ENCODE measurements at regions not wholly inside any gene's neighbourhood (a gene's known extent, or its start where the extent isn't known, plus 50 kb on each side); places are given as distances from the start of the nearest gene placed in this dataset.
"Not testable (repeated sequence)": the region's sequence is repeated elsewhere in the genome, so short reads cannot be mapped to it uniquely, and the experiment has no call there.

DNA sequence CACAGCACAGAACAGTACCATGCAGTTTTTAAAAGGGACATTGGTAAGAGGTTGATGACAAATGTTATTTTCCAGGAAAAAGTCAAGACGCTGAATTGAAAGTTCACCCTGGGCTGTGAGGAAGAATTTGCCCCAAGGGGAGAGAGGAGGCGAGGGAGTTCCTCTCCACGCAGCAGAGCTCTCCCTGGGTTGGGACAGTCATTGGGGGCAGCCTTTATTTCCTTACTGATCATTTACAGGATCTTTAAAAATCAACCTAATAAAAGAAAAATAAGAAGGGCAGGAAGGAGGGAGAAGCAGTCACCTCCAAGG lies 49.9 kb upstream of the WNT7B start:
- no peak for DNase-seq

DNA sequence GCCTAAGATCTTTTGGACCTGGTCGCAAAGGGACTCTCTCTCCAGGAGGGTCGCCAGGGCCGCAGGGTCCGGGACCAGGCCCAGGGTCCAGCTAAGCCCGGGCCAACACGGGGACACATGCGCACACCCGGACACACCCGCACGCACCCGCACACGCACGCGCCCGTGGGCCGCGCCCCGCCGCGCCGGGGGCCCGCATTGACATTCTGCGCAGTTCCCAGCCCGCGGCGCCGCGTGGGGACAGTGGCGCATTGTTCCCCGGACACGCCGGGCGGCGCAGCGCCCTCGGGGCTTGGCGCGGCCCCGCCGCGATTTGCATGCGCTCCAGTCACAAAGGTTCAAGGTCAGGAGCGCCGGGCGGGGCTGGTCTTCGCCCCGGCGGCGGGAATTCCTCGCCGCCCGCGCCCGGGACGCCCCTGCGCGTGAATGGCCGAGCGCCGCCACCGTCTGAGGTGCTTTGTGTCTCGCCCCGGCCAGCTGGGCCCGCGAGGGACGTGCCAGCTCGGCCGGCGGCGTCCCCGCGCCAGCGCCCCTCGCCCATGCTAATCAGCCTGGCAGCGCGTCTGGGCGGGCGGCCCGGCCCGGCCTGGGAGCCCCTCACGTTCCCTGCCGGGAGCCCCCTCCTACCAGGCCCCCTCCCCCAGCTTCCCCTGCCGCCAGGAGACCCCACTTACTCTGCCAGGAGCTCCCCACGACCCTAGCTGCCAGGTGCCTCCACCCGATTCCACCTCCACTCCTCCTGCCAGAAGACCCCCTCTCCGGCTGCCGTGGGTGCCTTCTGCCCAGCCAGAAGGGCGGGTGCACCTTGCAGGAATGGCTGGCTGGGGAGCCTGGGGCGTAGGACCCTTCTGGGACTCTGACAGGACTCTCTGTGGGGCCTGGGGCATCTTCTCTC lies 50.5 kb upstream of the WNT7B start:
- DNase-seq: peak; percentile 46

DNA sequence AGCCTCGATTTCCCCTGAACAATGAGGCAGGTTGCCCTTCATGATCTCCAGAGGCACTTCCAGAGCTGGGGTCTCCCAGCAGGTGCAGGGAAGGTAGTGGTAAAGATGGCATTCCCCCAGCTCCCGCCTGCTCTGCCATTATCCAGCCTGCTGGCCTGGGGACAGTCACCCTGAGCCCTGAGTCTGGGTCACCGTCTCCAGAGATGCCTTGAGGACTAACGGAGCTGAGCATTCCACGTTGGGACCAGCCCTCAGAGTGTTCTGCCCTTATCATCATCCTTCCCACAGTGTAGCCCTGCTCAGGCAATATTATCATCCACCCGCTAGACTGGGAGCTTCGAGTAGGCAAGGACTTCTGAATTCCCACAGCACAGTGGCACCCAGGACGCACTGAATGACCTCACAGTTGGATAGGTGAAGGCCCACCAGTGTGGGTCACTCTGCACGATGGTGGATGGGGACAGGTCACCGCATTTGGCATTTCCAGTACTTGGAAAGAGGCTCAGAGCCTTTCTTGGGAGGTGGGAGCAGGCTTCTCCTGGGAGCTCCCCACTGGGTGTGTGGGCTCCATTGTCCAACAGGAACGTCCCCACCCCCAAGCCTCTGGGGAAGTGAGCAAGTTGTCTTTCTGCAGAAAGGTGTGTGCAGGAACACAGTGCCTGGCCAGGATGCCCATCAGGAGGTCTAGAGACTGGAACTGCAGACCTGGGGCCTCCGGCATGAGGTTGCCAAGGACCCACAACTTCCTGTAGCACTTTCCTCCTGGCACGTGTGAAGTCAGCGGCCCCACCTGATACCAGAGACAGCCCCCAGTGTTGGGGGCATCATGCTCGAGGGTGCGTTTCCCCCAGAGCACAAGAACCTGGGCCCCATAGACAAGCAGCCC lies 51.4 kb upstream of the WNT7B start:
- DNase-seq: peak; percentile 34

DNA sequence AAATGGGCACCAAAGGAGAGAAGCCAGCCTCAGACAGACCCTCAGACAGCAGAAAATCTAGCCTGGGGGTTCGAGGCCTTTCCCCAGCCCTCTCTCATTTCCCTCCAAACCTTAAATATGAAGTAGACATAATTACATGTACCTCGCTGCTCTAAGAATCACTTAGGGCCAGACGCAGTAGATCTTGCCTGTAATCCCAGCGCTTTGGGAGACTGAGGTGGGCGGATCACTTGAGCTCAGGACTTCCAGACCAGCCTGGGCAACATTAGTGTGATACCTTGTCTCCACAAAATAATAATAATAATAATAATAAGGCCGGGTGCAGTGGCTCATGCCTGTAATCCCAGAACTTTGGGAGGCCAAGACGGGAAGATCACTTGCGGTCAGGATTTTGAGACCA lies 52.1 kb upstream of the WNT7B start:
- no peak for DNase-seq

DNA sequence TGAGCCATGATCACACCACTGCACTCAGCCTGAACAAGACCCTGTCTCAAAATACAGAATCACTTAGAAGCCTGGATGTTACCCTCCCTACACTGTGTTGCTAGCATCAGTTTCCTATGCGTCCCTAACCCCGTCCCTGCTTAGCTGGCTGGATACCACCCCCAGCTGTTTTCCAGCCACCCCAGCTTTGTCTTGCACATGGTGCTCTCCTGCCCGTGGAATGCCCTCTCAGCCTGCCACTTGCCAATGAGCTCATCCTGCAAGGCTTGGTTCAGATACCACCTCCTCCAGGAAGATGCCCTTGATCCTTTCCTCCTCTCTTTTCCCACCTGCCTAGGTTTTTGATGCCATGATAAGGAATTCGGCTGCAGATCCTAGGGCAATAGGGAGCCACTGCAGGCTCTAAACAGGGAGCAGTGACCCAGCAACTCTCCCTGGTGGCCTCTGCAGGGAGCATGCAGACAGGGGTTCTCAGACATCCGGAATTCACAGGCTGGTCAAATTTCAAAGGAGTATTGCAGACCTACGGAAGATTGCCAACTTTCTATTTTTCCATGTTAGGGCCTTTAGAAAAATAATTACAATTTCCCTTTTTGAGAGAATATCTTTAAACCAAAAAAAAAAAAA lies 52.7 kb upstream of the WNT7B start:
- DNase-seq: peak; percentile 35

DNA sequence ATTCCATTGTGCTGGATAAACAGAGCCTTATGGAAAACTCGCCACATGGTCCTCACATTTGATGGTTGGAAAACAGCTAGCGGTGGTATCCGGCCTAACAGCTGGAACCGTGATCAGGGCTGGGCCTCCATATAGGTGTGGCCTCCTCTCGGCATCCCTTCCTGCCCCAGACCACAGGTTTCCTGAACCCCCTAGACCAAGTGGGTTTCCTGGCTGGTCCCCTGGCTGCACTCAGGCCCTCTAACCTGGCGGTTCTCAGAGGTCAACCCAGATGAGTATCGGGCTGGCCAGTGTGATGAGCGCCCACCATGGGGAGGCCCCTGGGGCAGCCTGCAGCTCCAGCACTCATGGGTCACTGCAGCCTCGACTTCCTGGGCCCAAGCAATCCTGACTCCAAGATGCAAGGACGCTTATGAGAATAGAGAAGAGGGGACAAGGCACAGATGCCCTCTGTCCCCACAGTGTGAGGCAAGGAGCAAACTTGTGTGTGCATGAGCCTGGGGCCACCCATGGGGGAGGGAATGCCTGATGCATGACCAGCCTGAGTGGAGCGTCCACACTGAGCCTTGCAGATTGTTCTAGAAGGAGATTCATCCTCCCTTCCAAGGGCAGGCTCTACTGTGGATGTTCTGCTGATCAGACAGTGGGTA lies 53.4 kb upstream of the WNT7B start:
- peak; percentile 32 for DNase-seq

DNA sequence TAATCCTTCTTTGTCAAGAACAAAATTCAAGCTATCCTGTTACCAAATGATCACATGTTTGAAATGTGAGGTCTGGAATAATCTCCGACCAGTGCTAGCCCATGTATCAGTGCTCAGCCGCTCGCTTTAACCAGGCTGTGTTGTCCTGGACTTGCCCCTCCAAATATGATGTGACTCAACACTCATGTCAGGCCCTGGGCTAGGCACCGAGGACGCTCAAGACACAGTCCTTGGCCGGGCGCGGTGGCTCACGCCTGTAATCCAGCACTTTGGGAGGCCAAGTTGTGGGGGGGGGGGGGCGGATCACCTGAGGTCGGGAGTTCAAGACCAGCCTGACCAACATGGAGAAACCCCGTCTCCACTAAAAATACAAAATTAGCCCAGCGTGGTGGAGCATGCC lies 54.1 kb upstream of the WNT7B start:
- DNase-seq: peak; percentile 10

DNA sequence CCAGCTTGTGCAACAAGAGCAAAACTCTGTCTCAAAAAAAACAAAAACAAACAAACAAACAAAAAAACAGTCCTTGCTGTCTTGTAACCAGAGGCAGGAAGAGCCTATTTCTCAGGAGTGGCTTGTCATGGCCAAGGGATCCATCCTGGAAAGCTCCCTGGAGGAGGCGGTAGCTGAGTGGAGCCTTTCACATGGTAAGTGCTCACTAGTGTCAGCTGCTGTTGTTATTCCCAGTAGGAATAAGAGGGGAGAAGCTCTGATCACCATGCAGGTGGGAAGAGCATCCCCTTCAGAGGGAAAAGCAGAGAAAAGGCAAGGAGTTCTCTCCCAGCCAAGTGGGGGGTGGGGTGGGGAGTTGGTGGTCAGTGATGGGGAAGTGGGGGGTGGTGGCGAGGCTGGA lies 54.6 kb upstream of the WNT7B start:
- no peak for DNase-seq

DNA sequence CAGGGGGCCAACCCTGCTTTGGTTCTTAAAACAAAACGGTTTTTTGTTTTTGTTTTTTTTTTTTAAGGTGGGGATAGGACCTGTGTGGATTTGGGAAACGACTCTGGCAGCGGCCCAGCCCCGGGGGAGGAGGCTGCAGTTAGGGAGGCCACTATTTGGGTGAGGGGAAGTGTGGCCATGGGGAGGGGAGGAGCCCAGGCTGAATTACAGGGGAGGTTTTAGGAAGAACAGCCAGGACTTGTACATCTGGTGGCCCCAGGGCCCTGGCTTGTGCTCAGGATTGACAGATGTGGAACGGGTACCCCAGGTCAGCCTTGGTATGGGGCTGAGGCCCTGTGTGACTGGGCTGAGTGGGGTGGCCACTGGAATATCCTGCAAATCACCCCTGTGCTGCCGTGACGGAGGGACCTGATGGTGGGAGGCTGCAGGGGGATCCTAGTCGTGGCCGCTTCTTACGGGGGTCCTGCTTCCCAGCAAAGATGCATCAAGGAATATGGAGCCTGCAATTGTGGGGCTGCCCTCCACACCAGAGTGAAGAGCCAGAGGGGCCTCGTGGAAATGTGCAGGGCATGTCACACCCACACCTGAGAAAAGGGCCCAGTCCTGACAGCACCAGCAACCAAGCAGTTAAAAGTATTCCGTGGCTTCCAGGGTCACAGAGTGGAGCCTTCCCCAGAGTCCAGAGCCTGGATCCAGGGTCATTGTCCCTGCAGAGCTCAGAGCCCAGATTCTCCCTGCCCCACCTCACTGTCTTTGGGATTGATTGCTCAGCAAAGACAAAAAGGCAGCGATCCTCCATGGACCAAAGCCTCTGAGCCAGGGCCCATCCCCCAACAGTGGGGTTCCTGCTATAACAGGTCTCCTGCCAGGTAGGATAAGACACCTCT lies 55.2 kb upstream of the WNT7B start:
- DNase-seq: no peak

DNA sequence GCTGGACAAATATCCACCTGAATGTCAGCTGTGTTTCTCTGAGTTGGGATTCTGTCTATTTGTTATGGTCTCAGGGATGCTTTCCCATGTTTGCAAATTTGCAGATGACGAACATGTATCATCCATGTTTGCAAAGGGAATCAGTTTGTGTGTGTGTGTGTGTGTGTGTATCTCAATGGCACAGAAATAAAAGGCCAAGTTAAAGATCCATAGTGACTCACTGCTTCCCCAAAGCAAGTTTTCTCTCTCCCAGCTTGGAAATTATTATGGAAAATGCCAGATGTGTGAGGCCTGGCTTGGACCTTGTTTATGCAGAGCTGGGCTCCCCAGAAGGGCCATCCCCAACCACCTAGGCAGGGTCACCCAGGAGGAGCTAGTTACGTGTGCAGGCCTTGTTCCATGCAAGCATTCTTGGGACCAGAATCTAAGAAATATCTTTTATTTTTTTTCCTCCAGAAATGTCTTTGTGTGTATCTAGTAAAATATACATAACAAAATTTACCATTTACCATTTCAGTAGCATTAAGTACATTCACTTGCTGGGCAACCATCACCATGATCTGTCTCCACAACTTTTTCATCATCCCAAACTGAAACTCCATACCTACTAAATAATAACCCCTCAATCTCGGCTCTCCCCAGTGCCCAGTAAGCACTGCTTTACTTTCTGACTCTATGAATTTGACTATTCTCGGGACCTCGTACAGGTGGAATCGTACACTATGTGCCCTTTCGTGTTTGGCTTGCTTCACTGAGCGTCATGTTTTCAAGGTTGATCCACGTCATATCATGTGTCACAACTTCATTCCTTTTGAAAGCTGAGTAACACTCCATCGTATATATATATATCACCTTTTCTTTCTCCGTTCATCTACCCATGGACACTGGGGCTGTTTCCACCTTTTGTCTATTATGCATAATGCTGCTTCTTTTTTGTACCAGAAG lies 56.6 kb upstream of the WNT7B start:
- no peak for DNase-seq

DNA sequence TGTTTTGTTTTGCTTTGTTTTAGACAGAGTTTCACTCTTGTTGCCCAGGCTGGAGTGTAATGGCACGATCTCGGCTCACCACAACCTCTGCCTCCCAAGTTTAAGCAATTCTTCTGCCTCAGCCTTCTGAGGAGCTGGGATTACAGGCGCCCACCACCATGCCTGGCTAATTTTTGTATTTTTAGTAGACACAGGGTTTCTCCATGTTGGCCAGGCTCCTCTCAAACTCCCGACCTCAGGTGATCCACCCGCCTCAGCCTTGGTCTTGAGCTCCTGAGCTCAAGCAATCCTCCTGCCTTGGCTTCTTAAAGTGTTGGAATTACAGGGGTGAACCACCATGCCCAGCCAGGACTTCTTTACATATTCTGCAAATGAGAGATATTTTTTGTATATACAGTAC lies 57.5 kb upstream of the WNT7B start:
- not testable (repeated sequence) for DNase-seq

DNA sequence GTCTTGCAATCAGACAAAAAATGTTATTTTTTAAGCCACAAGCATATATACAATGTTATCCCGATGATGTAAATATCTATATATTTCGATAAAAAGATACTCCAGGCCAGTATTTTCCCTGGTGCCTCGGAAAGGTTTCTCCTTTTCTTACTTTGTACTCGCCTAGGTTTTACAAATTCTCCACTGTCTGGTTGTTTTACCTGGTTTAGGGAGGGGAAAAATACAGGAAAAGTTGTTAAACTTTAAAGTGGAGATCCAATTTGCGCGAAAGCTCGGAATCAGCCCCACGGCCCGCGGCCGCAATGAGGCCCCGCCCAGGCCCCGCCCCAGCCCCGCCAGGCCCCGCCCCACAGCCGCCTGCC lies 58.4 kb upstream of the WNT7B start:
- no peak for DNase-seq

DNA sequence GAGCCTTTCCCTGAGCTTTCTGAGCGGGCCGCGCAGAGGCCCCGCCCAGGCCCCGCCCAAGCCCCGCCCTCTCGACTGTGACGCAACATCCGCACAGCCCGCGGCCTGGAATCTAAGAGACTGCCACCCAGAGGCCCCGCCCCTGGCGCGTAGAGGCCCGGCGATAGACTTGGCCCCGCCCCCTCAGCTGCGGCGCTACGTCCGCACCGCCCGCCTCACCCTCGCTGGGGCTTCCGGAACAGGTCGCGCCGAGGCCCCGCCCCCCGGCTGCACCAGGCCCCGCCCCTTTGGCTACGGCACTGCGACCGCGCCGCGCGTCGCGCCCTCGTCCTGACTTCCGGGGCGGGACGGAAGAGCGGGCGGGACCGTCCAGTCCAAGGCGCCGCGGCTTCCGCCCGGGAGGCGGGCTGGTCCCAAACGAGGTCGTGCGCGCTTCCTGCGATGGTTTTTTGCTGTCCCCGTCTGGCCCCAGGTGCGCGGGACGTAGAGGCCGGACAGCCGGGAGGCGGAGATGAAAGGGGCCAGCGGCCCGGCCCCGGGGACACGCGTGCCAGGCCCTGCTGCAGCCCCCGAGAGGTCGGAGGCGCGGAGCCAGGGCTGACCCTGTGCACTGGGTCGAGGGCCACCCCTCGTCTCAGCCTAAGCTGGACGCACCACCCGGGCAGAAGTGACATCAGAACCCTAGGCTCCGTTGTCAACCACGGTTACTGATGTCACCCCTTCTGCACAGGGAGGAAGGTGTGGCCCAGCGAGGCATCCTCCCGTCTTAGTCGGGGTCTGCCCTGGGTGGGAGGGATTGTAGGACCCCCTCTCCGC lies 59.0 kb upstream of the WNT7B start:
- DNase-seq: peak; percentile 100

DNA sequence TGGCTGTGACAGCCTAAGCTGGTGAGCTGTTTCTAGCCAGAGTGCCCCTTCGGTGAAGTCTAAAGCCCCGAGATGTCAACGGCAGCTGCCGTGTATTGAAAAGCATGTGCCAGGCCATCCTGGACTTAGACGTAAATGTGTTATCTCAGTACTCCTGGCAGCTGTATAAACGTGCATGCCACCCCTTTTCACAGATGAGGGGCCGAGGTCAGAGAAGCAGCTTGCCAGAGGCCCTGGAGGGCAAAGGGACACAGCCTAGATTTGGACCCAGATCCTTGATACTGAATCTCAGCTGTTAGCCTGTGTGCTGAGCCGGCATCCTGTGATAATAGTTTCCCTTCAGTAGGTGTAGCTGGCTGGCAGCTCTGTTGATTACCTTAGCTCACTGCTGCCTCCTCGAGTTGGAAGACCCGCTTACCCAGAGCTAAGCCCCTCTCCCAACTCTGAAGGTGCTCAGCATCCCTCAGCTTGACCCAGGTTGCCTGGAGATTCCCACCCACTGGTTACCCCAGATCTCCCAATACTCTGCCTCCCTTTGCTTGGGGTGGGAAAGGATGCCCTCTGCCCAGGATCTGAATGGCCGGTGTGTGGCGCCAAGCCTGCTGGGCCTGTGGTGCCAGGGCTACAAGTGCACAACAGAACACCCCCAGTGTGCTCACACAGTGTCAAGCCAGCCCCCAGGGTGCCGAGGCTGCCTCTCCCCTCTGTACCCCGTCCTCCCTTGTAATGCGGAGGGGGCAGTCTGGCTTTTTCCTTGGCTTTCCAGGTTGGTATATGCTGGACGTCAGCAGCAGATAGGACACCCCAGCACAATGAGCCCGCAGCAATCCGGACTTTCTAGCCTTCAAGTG lies 59.8 kb upstream of the WNT7B start:
- peak; percentile 41 for DNase-seq

DNA sequence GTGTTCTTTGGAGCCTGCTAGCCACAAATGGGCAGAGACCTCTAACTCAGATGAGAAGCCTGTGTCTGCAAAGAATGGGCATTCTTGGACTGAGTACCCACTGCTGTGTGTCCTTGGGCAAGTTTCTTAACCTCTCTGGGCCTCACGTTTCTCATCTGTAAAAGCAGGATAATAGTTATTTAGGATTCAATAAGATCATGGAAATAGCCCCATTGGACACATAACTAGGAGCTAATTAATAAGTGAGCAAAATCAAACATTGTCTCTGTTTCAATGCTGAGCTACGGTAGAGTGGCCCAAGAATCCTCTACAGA lies 61.2 kb upstream of the WNT7B start:
- no peak for DNase-seq

DNA sequence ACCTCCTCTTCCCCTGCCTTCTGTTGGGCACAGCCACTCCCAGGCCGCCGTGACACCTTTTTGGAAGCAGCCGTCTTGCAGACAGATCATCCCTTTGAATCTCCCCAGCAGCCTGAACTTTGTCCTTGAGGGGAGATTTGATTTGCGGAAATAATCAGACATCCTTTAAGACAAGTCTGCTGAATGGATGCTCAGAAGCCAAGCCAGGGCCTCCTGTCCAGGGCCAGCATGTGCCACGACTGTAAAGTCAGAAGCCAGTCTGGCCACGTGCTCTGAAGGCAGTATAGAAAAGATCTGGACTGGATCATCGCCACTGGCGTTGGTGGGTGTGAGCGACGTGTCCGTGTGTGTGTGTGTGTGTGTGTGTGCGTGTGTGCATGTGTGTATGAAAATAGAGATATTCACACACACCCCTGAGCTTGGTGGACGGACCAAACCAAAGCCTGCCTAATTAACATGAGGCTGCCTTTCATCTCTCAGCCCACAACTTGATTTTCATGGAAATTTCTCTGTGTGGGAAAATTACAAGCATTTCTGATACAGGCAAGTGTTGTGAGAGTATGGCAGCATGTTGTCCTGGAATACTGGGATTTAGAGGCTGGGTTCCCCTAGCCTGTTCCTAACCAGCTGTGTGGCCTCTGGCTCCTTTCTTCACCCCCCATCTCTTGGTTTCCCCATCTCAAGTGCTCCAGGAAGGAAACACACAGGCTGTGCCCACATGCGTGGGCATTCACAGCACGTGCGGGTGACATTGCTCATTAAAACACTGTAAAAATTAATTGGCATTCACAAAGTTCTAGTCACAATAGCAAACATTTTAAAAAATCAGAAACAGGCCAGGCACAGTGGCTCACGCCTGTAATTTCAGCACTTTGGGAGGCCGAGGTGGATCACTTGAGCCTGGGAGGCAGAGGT lies 61.8 kb upstream of the WNT7B start:
- DNase-seq: no peak

DNA sequence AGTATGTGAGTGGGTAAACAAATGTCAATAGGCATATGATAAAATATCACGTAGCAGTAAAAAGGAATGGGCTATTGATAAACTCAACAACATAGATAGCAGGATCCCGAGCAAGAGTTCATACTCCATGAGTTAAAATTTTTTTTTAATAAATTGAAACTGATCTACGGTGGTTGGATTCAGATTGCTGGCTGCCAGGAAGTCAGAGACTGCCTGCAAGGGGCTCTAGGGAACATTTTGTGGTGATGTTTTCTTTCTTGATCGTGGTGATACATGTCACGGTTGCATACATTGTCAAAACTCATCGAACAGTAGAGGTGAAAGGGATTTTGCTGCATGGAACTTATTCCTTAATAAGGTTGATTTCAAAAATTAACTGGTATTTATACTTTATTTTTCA lies 62.6 kb upstream of the WNT7B start:
- DNase-seq: no peak
